G401.6 (cell line): ENCODE measurements at regions not wholly inside any gene's neighbourhood (a gene's known extent, or its start where the extent isn't known, plus 50 kb on each side); places are given as distances from the start of the nearest gene placed in this dataset.

Source experiments
- FAIRE-seq: peaks from 2 replicates; lab custom pipeline; 2012; peaks lifted over from hg19 to GRCh38; lab: Jason Lieb, UNC

GRCh38 chr5:58066557-58066956, 393.3 kb downstream of the PLK2 start:
- no peak for FAIRE-seq

DNA sequence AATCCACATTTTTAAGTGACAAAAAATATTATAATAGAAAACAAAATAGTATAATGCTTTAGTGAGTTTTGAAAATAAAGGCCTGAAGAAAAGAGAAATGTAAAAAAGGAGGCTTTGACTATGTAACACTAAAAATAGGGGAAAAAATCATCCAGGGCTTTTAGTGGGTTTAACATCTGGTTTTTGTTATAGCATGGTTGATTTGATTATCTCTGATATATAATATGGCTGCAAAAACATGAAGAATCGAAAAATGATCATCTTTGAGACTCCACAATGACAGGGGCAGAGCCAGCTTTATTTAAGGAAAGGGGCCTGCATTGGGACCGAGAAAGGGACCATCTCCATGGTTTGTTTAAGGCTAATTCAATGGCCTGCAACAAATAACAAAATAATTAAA, 393.8 kb downstream of the PLK2 start:
- no peak for FAIRE-seq

- no peak for FAIRE-seq
Observed at GRCh38 chr5:58064801-58065200, 395.1 kb downstream of the PLK2 start.

GRCh38 chr5:58060996-58061395, 398.9 kb downstream of the PLK2 start:
- FAIRE-seq = no peak

GRCh38 chr5:58057324-58057723, 402.6 kb downstream of the PLK2 start:
- no peak for FAIRE-seq

DNA sequence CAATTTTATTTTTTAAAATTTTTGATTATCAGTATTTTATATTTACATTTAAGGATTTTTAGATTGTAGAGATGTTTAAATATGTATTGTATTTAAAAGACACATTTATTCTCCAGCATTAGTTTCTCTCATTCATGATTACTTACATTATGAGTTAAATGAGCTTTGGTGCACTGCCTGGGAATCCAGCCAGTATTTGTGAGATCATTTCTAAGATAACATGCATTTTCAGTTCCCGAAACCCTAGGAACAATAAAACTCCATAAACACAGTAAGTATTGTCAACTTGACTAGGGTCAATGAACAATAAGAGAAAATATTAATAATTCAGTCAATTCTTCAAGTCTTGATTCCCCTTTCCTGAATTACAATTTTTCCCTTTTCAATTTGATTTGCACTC, 403.3 kb downstream of the PLK2 start:
- no peak for FAIRE-seq

DNA sequence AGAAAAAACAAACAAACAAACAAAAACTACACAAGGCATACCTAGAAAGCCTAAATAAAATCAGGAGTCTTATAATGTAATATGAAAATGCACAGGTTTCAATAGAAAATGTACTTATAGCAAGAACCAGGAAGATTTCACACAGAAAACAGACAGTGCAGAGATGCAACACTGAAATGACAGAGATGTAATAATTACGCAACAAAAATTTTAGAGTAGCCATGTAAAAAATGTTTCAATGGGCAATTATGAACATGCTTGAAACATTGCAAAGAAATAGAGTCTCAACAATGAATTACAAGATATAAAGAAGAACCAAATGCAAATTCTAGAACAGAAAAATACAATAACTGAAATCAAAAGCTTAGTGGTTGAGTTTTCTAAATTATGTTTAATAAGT, 405.9 kb downstream of the PLK2 start:
- FAIRE-seq = no peak

DNA sequence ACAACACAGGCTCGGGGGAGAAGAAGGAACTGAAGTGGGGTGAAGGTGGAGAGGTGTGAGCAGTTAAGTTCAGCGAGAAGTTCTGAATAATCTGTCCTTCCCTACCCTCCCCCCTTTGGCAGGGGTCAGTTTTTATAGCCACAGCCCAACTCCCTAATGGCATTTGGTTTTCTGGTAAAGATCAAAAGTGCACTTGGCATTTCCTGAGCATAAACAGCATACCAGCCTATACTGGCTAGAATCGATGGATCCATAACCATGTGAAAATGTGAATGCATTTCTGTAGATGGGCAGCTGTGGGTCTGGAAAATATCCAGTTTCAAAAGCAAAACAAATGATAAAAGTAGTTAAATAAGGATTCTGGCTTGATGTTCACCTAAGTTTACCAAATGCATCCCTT, 410.9 kb downstream of the PLK2 start:
- FAIRE-seq = no peak

GRCh38 chr5:58048185-58048925, 411.5 kb downstream of the PLK2 start:
- FAIRE-seq = no peak

- FAIRE-seq = no peak
Observed at GRCh38 chr5:58046371-58046770, 413.5 kb downstream of the PLK2 start.

DNA sequence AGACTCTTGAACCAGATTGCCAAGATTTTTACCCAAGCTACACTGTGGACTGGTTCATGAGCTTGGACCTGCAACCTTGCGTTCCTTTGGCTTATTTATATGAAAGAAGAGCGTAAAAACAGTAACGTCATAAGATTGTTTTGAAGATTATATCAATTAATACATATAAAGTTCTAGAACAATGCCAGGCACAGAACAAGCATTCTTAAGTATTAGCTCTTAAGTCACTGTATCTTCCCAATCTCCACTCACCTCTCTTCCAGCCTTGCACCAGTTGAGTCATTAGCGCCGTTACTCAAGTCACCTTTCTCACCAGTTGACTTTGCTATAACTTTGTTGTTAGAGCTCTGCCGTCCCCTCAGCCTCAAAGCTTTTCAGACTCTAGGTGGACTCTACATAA, 415.7 kb downstream of the PLK2 start:
- FAIRE-seq = no peak

DNA sequence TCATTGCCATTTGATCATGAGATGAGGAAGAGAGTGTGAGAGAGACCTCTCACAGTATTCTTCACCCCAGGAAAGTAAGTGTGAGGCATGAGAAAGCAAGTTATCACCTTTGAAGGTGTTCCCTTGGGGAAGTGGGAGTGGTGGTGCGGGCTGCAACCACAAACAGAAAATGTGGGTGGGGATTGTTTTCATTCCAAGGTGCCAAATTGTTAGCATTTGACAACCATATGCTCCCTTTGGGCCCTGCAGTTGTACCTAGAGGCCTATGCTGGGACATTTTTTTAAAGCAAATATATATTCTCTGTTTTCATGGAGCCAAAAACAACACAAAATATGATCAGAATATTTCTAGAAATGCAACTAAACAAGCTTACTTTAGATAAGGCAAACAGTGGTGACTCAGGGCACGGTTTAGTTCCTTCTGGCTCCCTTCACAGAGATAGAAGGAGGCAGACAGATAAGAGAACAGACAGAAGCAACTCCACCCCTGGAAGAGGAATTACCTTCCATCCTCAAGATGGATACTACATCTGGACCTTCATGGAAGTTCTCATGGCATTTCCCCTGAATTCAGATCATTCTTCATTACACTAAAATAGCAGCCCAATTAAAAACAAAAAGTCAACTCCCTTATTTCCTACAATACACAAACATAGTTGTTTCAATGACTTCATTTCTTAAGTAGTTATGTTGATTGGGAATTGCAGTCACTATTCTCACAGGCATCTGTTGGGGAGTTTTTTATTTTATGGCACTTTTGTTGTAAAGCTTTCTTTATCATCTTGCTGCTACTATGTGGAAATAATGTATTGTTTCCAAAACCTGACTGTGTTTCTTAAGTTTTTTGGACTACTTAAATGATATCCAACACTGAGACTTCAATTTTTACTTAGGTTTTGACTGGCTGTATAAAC, 416.6 kb downstream of the PLK2 start:
- FAIRE-seq = no peak

- no peak for FAIRE-seq
Observed at GRCh38 chr5:58041884-58042283, 418.0 kb downstream of the PLK2 start.

- FAIRE-seq = no peak
Observed at GRCh38 chr5:58040846-58041245, 419.0 kb downstream of the PLK2 start.

GRCh38 chr5:58040044-58040443, 419.8 kb downstream of the PLK2 start:
- no peak for FAIRE-seq

DNA sequence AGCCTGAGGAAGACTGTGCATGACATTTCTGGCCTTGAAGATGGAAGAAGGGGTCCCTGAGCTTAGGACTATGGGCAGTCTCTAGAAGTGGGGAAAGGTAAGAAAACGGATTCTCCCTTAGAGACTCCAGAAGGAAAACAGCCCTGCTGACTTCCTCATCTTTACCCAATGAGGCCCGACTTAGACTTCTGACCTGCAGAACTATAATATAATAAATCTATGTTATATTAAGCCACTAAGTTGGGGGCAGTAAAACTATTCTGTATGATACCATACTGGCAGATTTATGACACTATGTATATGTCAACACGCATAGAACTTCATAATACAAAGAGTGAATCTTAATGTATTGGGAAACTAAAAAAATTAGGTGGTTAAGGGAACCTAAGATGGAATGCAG, 422.0 kb downstream of the PLK2 start:
- no peak for FAIRE-seq

- FAIRE-seq = no peak
Observed at GRCh38 chr5:58025809-58026208, 434.1 kb downstream of the PLK2 start.

GRCh38 chr5:58024151-58024550, 435.7 kb downstream of the PLK2 start:
- FAIRE-seq = no peak

- FAIRE-seq = no peak
Observed at GRCh38 chr5:58022055-58022454, 437.8 kb downstream of the PLK2 start.

GRCh38 chr5:58021466-58021865, 438.4 kb downstream of the PLK2 start:
- no peak for FAIRE-seq

- no peak for FAIRE-seq
Observed at GRCh38 chr5:58019614-58020013, 440.3 kb downstream of the PLK2 start.

- FAIRE-seq = no peak
Observed at GRCh38 chr5:58018016-58018415, 441.9 kb downstream of the PLK2 start.

DNA sequence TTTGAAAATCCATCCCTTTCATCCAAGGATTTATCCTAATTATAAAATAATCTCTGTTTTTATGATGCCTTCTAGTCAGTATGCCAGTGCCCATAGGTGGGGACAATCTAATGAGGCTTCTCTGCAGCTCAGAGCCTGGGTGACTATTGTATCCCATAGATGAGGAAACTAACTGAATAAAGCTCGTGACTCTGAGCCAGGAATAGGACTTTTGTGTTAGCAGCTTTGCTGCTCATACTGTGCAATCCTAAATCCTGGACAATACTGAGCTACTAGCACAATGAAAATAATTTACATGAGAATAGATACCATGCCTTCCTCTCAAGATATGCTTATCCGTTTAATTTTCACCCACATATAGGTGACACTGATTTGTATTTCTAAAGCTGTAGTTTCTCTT, 443.0 kb downstream of the PLK2 start:
- FAIRE-seq = no peak

DNA sequence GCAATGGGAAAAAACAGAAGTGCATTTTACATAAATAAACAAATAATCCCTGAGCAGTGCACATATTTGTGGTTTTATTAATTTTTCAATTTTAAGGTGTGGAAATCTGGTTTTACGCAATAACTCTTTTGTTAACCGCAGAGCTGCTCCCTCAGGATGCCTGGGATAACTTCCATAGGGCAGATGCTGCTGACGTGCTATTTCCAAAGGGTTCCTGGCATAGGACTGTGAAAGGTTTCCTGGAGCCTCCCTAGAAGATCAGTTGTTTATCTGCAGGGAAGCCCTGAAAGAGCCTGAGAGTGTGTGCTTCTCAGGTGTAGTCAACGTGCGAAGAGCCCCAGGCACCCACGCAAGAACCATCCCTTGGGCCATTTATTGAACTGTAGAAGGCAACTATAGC, 443.5 kb downstream of the PLK2 start:
- FAIRE-seq = no peak
